GM12878 (cell line): ENCODE measurements at regions not wholly inside any gene's neighbourhood (a gene's known extent, or its start where the extent isn't known, plus 50 kb on each side); places are given as distances from the start of the nearest gene placed in this dataset.

Experiments used
- ATAC-seq: fragments of 200-7000 bp; cut with Tn5 transposase; 3 replicates; pipeline ENCODE4 v1.9.1; 2020; ENCODE audit warnings: mild to moderate bottlenecking, moderate library complexity
- BruUV-seq: library from RNA; stranded (reverse); fragments of 400-500 nt; replicated peaks from 2 replicates; lab custom pipeline; 2021; lab: Mats Ljungman, UMichigan
- CTCF ChIA-PET: fragments of 300-600 bp; sonication (Branson Sonifier 250); formaldehyde crosslinking; extraction: SDS; loops from one replicate; lab custom pipeline; 2021; ENCODE audit warnings: inconsistent platforms; lab: Yijun Ruan, JAX
- POLR2A ChIA-PET: fragments of 350-600 bp; formaldehyde crosslinking; extraction: SDS; loops from one replicate; lab custom pipeline; 2021; ENCODE audit warnings: inconsistent platforms; lab: Charles Lee
- RAD21 ChIA-PET: fragments of 300-600 bp; sonication (Branson Sonifier 250); formaldehyde crosslinking; loops from one replicate; lab custom pipeline; 2023; ENCODE audit warnings: antibody characterized with exemption; ENCODE audit not compliant: unreplicated experiment; lab: Charles Lee
- SMC1A ChIA-PET: fragments of 300-600 bp; sonication (Branson Sonifier 250); formaldehyde crosslinking; loops from one replicate; lab custom pipeline; 2023; ENCODE audit not compliant: unreplicated experiment, uncharacterized antibody; lab: Charles Lee
- DNase-seq: peaks from one replicate; pipeline ENCODE4 v3.0.0-alpha.2; 2011; ENCODE audit warnings: low read depth, low spot score
- FAIRE-seq: peaks from 3 replicates; lab custom pipeline; 2011; peaks lifted over from hg19 to GRCh38; lab: Jason Lieb, UNC
- H2AFZ ChIP-seq: 2 replicates; pipeline ENCODE4 v1.6.0; 2011; ENCODE audit warnings: low read depth, low read length, control low read depth; ENCODE audit not compliant: control insufficient read depth
- H3K27ac ChIP-seq: 2 replicates; pipeline ENCODE4 v1.5.1; 2011; ENCODE audit warnings: control low read depth; ENCODE audit not compliant: control insufficient read depth, insufficient read depth
- H3K27me3 ChIP-seq, 2 experiments: replicated peaks in 1 of 2; 2 replicates each; pipeline versions ENCODE4 v1.6.0 to v1.6.1; 2011; ENCODE audit warnings: low read length in 1 of 2; ENCODE audit not compliant: control insufficient read depth in 2 of 2, insufficient read depth in 2 of 2
- H3K36me3 ChIP-seq, 2 experiments: 2 replicates each; pipeline ENCODE4 v1.5.1; 2011; ENCODE audit warnings: low read length in 1 of 2; ENCODE audit not compliant: control insufficient read depth in 2 of 2, insufficient read depth in 2 of 2
- H3K4me1 ChIP-seq: 2 replicates; pipeline ENCODE4 v1.6.1; 2011; ENCODE audit warnings: mild to moderate bottlenecking, low read length, moderate library complexity, mixed read lengths; ENCODE audit not compliant: control insufficient read depth, insufficient read depth
- H3K4me2 ChIP-seq: 2 replicates; pipeline ENCODE4 v1.6.0; 2011; ENCODE audit warnings: control low read depth; ENCODE audit not compliant: control insufficient read depth, insufficient read depth
- H3K4me3 ChIP-seq: fragments of 200-600 bp; sonication (generic); 2 replicates; pipeline ENCODE4 v1.5.1; 2016
- H3K79me2 ChIP-seq: 2 replicates; pipeline ENCODE4 v1.6.0; 2011; ENCODE audit warnings: low read length; ENCODE audit not compliant: control insufficient read depth, insufficient read depth
- H3K9ac ChIP-seq: 2 replicates; pipeline ENCODE4 v1.8.0; 2011; ENCODE audit warnings: low read length, control low read depth, mixed read lengths; ENCODE audit not compliant: control insufficient read depth, insufficient read depth
- H3K9me3 ChIP-seq: replicated peaks from 3 replicates; pipeline ENCODE4 v1.5.1; 2011; ENCODE audit warnings: mild to moderate bottlenecking, low read length; ENCODE audit not compliant: control insufficient read depth, insufficient read depth
- H4K20me1 ChIP-seq: 2 replicates; pipeline ENCODE4 v1.6.0; 2011; ENCODE audit not compliant: control insufficient read depth, insufficient read depth
- BMI1 ChIP-seq: fragments of 450-650 bp; IDR thresholded peaks from 2 replicates; pipeline ENCODE4 v1.6.1; 2016; ENCODE audit warnings: mild to moderate bottlenecking, moderate library complexity, borderline replicate concordance
- GATAD2B ChIP-seq: fragments of 450-650 bp; conservative IDR thresholded peaks from 2 replicates; pipeline ENCODE4 v1.6.1; 2017; ENCODE audit warnings: low read depth, mild to moderate bottlenecking, moderate library complexity
- IKZF1 ChIP-seq: fragments of 450-650 bp; conservative IDR thresholded peaks from 2 replicates; pipeline ENCODE4 v1.6.1; 2017; ENCODE audit warnings: antibody characterized with exemption, mild to moderate bottlenecking
- JUND ChIP-seq: IDR thresholded peaks from 2 replicates; pipeline ENCODE4 v1.6.1; 2012; ENCODE audit warnings: low read depth, mild to moderate bottlenecking, low read length, improper control_type of control experiment, moderate library complexity
- SMAD1 ChIP-seq: fragments of 450-650 bp; IDR thresholded peaks from 2 replicates; pipeline ENCODE4 v1.6.1; 2018; ENCODE audit warnings: mild to moderate bottlenecking, low read depth; ENCODE audit not compliant: partially characterized antibody
- SMC3 ChIP-seq: IDR thresholded peaks from 2 replicates; pipeline ENCODE4 v1.6.1; 2011; ENCODE audit warnings: low read length, improper control_type of control experiment, borderline replicate concordance
- SPI1 ChIP-seq: IDR thresholded peaks from 2 replicates; pipeline ENCODE4 v1.6.1; 2011; ENCODE audit warnings: low read depth, mild to moderate bottlenecking, low read length, moderate library complexity, borderline replicate concordance; ENCODE audit not compliant: insufficient read depth
- ZNF384 ChIP-seq: IDR thresholded peaks from 2 replicates; pipeline ENCODE4 v1.6.1; 2012; ENCODE audit warnings: low read depth, mild to moderate bottlenecking, low read length, improper control_type of control experiment, borderline replicate concordance
- WGBS: methylation state at CpG from one replicate; pipeline ENCODE4 v1.1.6; 2016; ENCODE audit warnings: low lambda C conversion rate; ENCODE audit not compliant: insufficient replicate concordance, insufficient coverage; ENCODE audit errors: missing lambda C conversion rate; 5-methylcytosine and 5-hydroxymethylcytosine counted together
- in situ Hi-C: fragments of 300-500 bp; cut with MboI; formaldehyde crosslinking; loops from 9 replicates; pipeline ENCODE4 v1.14.3; 2018; ENCODE audit warnings: mixed read lengths
- intact Hi-C: fragments of 100-400 bp; cut with micrococcal nuclease; formaldehyde crosslinking; loops from one replicate; pipeline ENCODE4 v1.14.2; 2022; ENCODE audit not compliant: unreplicated experiment
- TF ChIP-seq, protein P1 (sequence below), 3 experiments: IDR thresholded peaks in 2 of 3; conservative IDR thresholded peaks in 1 of 3; 2 replicates each; pipeline ENCODE4 v1.5.1; 2011; ENCODE audit warnings: low read depth in 3 of 3, low read length in 3 of 3, mild to moderate bottlenecking in 3 of 3, control low read depth in 2 of 3, moderate library complexity in 2 of 3, inconsistent platforms in 1 of 3, mixed read lengths in 1 of 3; ENCODE audit not compliant: control insufficient read depth in 2 of 3, insufficient read depth in 1 of 3; ENCODE audit errors: extremely low read depth in 1 of 3
- TF ChIP-seq, protein P2 (sequence below): fragments of 450-650 bp; formaldehyde crosslinking; IDR thresholded peaks from 2 replicates; pipeline ENCODE4 v1.4.0; 2020; ENCODE audit warnings: mild to moderate bottlenecking, moderate library complexity
- TF ChIP-seq, protein P3 (sequence below): IDR thresholded peaks from 2 replicates; pipeline ENCODE4 v1.6.1; 2011; ENCODE audit warnings: borderline replicate concordance, low read depth, mild to moderate bottlenecking, moderate library complexity, low read length; ENCODE audit not compliant: insufficient read depth, poor library complexity, severe bottlenecking
- TF ChIP-seq, protein P4 (sequence below): fragments of 450-650 bp; IDR thresholded peaks from 2 replicates; pipeline ENCODE4 v1.6.1; 2016; ENCODE audit warnings: mild to moderate bottlenecking

DNA sequence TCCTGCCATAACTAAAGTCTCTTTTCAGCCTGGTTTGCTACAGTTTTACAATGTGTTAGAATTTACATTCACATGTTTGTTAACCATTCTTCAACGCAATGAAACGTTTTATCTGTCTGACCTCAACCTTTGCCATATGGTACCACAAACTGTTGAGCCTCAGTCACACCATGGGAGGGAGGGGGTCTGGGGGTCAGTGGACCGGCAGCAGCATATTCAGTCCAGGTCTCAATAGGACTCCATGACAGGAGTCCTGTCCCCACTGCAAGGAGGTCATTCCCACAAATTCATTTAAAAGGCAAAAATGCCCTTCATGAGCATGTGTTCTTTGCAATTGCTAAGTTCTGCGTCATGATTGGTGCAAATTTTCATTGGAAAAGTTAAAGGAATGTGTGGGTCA lies 66.6 kb upstream of the OLFM4 start:
- no peak for FAIRE-seq

More for the DNA sequence above, 66.6 kb upstream of the OLFM4 start:
- POLR2A ChIA-PET, result interaction anchor here (1.1 kb wide), 1 partner anchor 153 kb away, joined by 3 read pairs; no protein-coding TSS in a partner anchor
- no peak overlapping the region for H3K4me3 ChIP-seq
- CTCF ChIA-PET, result interaction anchor here (0.7 kb wide), 1 partner anchor 64 kb away, joined by 3 read pairs; no protein-coding TSS in a partner anchor
- H3K27ac ChIP-seq, result no peak overlapping the region
- DNase-seq (no peak), ATAC-seq (no peak)
- no TSS peak for BruUV-seq
- no peaks in the 10 kb centered on the region; the same call in 2 of the 3 replicates for H3K9me3 ChIP-seq
- in situ Hi-C loops (loop anchor here (10.0 kb wide), 2 partner anchors 297 to 347 kb away; no protein-coding TSS in a partner anchor), intact Hi-C loops (no loop called here)
- RAD21 ChIA-PET, result interaction anchor here (1.2 to 1.3 kb wide), 2 partner anchors 41 to 153 kb away, joined by 4 to 5 read pairs; no protein-coding TSS in a partner anchor
- 15% methylated on average over 4 of the region's 4 CpGs for WGBS
- no peaks in the 10 kb centered on the region for H3K36me3 ChIP-seq
- SMC1A ChIA-PET, result interaction anchor here (0.6 to 1.2 kb wide), 4 partner anchors 56 to 298 kb away, joined by 3 to 4 read pairs (median 3); no protein-coding TSS in a partner anchor
- H3K27me3 ChIP-seq, result no peaks in the 10 kb centered on the region; a peak in 1 of 4 replicates
- H3K9ac ChIP-seq, result no peak overlapping the region
- no peak overlapping the region for H2AFZ ChIP-seq
- H3K4me1 ChIP-seq, result no peaks in the 10 kb centered on the region
- no peaks in the 10 kb centered on the region for H4K20me1 ChIP-seq
- H3K4me2 ChIP-seq, result no peak overlapping the region
- no peaks in the 10 kb centered on the region for H3K79me2 ChIP-seq
- TF ChIP-seq IKZF1 (no peak), SMAD1 (no peak), BMI1 (no peak), ZNF384 (no peak), SMC3 (no peak), GATAD2B (no peak), SPI1 (no peak), JUND (no peak)
- TF ChIP-seq, protein P1, sequence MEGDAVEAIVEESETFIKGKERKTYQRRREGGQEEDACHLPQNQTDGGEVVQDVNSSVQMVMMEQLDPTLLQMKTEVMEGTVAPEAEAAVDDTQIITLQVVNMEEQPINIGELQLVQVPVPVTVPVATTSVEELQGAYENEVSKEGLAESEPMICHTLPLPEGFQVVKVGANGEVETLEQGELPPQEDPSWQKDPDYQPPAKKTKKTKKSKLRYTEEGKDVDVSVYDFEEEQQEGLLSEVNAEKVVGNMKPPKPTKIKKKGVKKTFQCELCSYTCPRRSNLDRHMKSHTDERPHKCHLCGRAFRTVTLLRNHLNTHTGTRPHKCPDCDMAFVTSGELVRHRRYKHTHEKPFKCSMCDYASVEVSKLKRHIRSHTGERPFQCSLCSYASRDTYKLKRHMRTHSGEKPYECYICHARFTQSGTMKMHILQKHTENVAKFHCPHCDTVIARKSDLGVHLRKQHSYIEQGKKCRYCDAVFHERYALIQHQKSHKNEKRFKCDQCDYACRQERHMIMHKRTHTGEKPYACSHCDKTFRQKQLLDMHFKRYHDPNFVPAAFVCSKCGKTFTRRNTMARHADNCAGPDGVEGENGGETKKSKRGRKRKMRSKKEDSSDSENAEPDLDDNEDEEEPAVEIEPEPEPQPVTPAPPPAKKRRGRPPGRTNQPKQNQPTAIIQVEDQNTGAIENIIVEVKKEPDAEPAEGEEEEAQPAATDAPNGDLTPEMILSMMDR (IDR thresholded peaks at IDR 0.05 in 2 of 3, conservative IDR thresholded peaks at IDR 0.05 in 1 of 3; ENCODE audit: control insufficient read depth in 2 of 3, extremely low read depth in 1 of 3, insufficient read depth in 1 of 3, low read depth in 3 of 3, low read length in 3 of 3), result no peak
- TF ChIP-seq, protein P2, sequence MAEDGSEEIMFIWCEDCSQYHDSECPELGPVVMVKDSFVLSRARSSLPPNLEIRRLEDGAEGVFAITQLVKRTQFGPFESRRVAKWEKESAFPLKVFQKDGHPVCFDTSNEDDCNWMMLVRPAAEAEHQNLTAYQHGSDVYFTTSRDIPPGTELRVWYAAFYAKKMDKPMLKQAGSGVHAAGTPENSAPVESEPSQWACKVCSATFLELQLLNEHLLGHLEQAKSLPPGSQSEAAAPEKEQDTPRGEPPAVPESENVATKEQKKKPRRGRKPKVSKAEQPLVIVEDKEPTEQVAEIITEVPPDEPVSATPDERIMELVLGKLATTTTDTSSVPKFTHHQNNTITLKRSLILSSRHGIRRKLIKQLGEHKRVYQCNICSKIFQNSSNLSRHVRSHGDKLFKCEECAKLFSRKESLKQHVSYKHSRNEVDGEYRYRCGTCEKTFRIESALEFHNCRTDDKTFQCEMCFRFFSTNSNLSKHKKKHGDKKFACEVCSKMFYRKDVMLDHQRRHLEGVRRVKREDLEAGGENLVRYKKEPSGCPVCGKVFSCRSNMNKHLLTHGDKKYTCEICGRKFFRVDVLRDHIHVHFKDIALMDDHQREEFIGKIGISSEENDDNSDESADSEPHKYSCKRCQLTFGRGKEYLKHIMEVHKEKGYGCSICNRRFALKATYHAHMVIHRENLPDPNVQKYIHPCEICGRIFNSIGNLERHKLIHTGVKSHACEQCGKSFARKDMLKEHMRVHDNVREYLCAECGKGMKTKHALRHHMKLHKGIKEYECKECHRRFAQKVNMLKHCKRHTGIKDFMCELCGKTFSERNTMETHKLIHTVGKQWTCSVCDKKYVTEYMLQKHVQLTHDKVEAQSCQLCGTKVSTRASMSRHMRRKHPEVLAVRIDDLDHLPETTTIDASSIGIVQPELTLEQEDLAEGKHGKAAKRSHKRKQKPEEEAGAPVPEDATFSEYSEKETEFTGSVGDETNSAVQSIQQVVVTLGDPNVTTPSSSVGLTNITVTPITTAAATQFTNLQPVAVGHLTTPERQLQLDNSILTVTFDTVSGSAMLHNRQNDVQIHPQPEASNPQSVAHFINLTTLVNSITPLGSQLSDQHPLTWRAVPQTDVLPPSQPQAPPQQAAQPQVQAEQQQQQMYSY (CRISPR knock-in tag), result no peak
- TF ChIP-seq, protein P3, sequence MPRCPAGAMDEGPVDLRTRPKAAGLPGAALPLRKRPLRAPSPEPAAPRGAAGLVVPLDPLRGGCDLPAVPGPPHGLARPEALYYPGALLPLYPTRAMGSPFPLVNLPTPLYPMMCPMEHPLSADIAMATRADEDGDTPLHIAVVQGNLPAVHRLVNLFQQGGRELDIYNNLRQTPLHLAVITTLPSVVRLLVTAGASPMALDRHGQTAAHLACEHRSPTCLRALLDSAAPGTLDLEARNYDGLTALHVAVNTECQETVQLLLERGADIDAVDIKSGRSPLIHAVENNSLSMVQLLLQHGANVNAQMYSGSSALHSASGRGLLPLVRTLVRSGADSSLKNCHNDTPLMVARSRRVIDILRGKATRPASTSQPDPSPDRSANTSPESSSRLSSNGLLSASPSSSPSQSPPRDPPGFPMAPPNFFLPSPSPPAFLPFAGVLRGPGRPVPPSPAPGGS, result no peak
- TF ChIP-seq, protein P4, sequence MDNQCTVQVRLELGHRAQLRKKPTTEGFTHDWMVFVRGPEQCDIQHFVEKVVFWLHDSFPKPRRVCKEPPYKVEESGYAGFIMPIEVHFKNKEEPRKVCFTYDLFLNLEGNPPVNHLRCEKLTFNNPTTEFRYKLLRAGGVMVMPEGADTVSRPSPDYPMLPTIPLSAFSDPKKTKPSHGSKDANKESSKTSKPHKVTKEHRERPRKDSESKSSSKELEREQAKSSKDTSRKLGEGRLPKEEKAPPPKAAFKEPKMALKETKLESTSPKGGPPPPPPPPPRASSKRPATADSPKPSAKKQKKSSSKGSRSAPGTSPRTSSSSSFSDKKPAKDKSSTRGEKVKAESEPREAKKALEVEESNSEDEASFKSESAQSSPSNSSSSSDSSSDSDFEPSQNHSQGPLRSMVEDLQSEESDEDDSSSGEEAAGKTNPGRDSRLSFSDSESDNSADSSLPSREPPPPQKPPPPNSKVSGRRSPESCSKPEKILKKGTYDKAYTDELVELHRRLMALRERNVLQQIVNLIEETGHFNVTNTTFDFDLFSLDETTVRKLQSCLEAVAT, result no peak
